GM21528 (cell line): ENCODE measurements at regions not wholly inside any gene's neighbourhood (a gene's known extent, or its start where the extent isn't known, plus 50 kb on each side); places are given as distances from the start of the nearest gene placed in this dataset.

Source experiments
- ATAC-seq: cut with Tn5 transposase; IDR thresholded peaks from one replicate; pipeline ENCODE4 v1.9.1; 2021; ENCODE audit warnings: mild to moderate bottlenecking, moderate library complexity; ENCODE audit not compliant: unreplicated experiment, low FRiP score

- ATAC-seq = no peak
Measured at GRCh38 chr20:52746190-52746589, 226.0 kb upstream of the TSHZ2 start.

DNA sequence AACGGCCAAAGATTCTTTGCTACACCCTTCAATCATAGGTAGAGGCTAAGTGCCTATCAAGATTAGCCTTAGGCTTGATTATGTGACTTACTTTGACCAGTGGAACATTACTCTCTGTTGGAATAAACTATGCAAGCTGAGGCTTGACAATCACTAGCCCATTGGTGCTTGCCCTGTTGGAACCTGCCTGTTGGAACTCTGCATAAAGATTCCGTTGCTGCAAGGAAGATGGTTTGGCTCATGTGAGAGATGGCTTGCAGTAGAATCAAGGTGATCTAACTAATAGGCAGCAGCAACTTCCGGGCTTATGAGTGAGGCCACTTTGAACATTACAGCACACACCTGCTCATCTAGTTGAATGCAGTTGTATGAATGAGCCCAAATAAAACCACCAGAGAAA, 227.7 kb upstream of the TSHZ2 start:
- no peak for ATAC-seq

GRCh38 chr20:52738081-52738480, 234.1 kb upstream of the TSHZ2 start:
- no peak for ATAC-seq

GRCh38 chr20:52736507-52736906, 235.7 kb upstream of the TSHZ2 start:
- ATAC-seq = no peak

- ATAC-seq = no peak
Measured at GRCh38 chr20:52731093-52731492, 241.1 kb upstream of the TSHZ2 start.

- no peak for ATAC-seq
Measured at GRCh38 chr20:52727740-52728456, 244.3 kb upstream of the TSHZ2 start.

DNA sequence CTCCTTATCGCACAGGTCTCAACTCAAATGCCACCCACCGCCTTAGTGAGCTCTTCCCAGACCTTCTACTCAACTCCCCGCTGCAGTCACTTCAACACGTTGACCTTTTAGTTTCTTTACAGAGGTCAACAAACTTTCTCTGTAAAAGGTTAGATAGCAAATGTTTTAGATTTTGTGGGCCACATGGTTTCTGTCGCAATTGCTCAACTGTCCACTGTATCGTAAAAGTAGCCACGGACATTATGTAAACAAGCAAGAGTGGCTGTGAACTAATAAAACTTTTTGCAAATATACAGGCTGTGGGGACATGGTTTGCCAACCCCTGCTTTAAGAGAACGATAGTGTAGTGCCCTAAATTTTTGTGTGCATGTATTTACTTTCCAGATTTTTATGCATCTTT, 247.6 kb upstream of the TSHZ2 start:
- ATAC-seq = no peak

GRCh38 chr20:52722926-52723688, 249.1 kb upstream of the TSHZ2 start:
- no peak for ATAC-seq

GRCh38 chr20:52708137-52708536, 264.0 kb upstream of the TSHZ2 start:
- no peak for ATAC-seq

DNA sequence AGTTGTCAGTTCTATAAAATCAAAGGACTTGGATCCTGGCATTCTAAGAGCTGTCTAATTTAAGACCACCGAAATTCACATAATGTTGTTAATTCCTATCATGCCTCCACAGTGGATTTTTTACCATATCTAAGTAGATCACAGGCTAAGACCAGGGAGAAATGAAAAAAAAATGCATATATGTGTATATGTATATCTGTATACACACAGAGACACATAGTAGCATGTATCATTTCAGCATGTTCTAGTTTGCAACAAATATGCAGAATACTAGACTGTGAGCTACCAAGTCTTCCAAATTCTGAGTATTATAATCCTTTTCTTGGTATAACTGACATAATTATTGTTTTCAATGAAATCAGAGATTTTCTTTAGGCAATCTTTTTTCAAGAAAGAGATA, 267.6 kb upstream of the TSHZ2 start:
- no peak for ATAC-seq

GRCh38 chr20:52688345-52688744, 283.8 kb upstream of the TSHZ2 start:
- no peak for ATAC-seq

GRCh38 chr20:52684905-52685304, 287.3 kb upstream of the TSHZ2 start:
- ATAC-seq = no peak

- ATAC-seq = no peak
Measured at GRCh38 chr20:52684176-52684575, 288.0 kb upstream of the TSHZ2 start.

- no peak for ATAC-seq
Measured at GRCh38 chr20:52683761-52684160, 288.4 kb upstream of the TSHZ2 start.

DNA sequence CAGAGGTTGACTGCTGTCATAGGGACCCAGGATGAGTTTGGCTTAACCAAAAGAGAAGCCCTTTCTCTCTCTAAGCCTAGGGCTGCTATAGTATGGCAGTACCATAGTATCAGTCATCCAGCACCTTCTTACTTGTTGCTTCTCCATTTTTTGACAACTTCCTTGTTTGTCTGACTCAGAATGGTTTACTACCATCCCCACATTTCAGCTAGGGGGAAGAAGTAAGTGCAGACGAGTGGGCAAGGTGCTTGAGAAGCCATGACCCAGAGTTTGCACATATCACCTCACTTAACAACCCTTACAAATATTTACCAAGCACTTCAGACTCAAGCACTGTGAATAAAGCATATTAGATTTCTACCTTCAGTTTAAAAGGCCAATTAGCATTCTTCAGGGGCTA, 289.9 kb upstream of the TSHZ2 start:
- ATAC-seq = no peak

- no peak for ATAC-seq
Measured at GRCh38 chr20:52681288-52681687, 290.9 kb upstream of the TSHZ2 start.

DNA sequence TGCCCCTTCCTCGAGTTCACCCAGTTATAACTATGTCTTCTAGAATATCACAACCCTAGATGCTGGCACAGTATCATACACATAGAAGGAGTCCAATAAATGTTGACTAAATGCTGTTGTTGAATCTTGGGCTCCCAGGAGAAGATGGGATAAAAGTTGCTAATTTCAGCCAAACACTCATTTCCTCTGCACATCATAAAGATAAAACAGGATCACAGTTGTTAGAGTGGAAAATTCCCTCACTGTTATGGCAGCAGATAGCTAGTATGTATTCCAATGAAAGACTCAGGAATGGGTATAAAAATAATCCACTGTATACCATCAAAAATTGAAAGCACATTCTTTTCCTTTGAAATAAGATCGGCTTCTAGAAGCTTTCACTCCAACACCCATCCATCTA, 294.9 kb upstream of the TSHZ2 start:
- no peak for ATAC-seq

- ATAC-seq = no peak
Measured at GRCh38 chr20:52676283-52676995, 295.7 kb upstream of the TSHZ2 start.

- no peak for ATAC-seq
Measured at GRCh38 chr20:52675375-52675774, 296.8 kb upstream of the TSHZ2 start.

DNA sequence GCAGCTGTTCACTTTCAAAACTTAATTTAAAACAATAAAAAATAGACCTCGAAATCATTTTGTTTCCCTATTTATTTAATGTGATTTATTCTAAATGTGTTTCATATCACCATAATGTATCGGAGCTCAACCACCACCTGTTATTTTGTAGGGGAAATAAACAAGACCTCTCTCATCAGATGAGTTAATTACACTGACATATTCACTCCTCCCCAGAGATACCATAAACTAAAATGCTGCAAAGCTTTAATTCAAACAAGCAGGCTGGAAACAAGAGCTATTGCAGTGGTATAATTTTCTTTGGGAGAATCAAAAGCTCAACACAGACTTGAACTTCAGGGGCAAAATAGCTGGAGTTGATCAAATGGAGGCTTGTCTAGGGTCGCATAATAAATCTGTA, 303.5 kb upstream of the TSHZ2 start:
- no peak for ATAC-seq

GRCh38 chr20:52667358-52667757, 304.8 kb upstream of the TSHZ2 start:
- ATAC-seq = no peak

- ATAC-seq = no peak
Measured at GRCh38 chr20:52665441-52665840, 306.7 kb upstream of the TSHZ2 start.
